A673 (cell line): ENCODE measurements at regions not wholly inside any gene's neighbourhood (a gene's known extent, or its start where the extent isn't known, plus 50 kb on each side); places are given as distances from the start of the nearest gene placed in this dataset.

Experiments used
- BruUV-seq: library from RNA; stranded (reverse); fragments of 400-500 nt; replicated peaks from 2 replicates; lab custom pipeline; 2021; lab: Mats Ljungman, UMichigan
- CTCF ChIA-PET: fragments of 300-600 bp; sonication (Branson Sonifier 250); formaldehyde crosslinking; loops from one replicate; lab custom pipeline; 2022; ENCODE audit warnings: antibody characterized with exemption; lab: Charles Lee
- POLR2A ChIA-PET: fragments of 300-600 bp; sonication (Branson Sonifier 250); formaldehyde crosslinking; loops from one replicate; lab custom pipeline; 2022; ENCODE audit warnings: antibody characterized with exemption; ENCODE audit not compliant: low non-redundant PET; lab: Charles Lee
- DNase-seq: peaks from one replicate; pipeline ENCODE4 v3.0.0-alpha.2; 2015; ENCODE audit warnings: low spot score
- H3K27ac ChIP-seq: fragments of 200-600 bp; sonication (generic); 2 replicates; pipeline ENCODE4 v1.5.1; 2016; ENCODE audit warnings: mixed run types, low read depth, mild to moderate bottlenecking, mixed read lengths, antibody characterized with exemption, low read length; ENCODE audit not compliant: poor library complexity, severe bottlenecking
- H3K27me3 ChIP-seq: fragments of 200-600 bp; sonication (generic); replicated peaks from 2 replicates; pipeline ENCODE4 v1.6.1; 2017; ENCODE audit warnings: mixed run types, low read depth, mild to moderate bottlenecking, mixed read lengths, antibody characterized with exemption, low read length; ENCODE audit not compliant: insufficient read depth, poor library complexity
- H3K36me3 ChIP-seq: fragments of 200-600 bp; sonication (generic); 2 replicates; pipeline ENCODE4 v1.6.1; 2016; ENCODE audit warnings: mixed run types, mild to moderate bottlenecking, mixed read lengths, antibody characterized with exemption, low read length; ENCODE audit not compliant: insufficient read depth, poor library complexity, severe bottlenecking
- H3K4me1 ChIP-seq: fragments of 200-600 bp; sonication (generic); 2 replicates; pipeline ENCODE4 v1.6.1; 2017; ENCODE audit warnings: mixed run types, mild to moderate bottlenecking, mixed read lengths, antibody characterized with exemption, low read length; ENCODE audit not compliant: insufficient read depth, poor library complexity, severe bottlenecking
- H3K4me3 ChIP-seq: fragments of 200-600 bp; sonication (generic); 2 replicates; pipeline ENCODE4 v1.5.1; 2016; ENCODE audit warnings: low read depth, mixed run types, mild to moderate bottlenecking, mixed read lengths, low read length; ENCODE audit not compliant: poor library complexity, severe bottlenecking
- H3K9me3 ChIP-seq: fragments of 200-600 bp; sonication (generic); 2 replicates; pipeline ENCODE4 v1.6.1; 2016; ENCODE audit warnings: mixed run types, low read depth, mild to moderate bottlenecking, mixed read lengths, antibody characterized with exemption, low read length; ENCODE audit not compliant: poor library complexity, severe bottlenecking
- CTCF ChIP-seq: fragments of 300-800, 200-600 bp; sonication (generic); conservative IDR thresholded peaks from 2 replicates; pipeline ENCODE4 v1.5.1; 2017; ENCODE audit warnings: low read depth, mild to moderate bottlenecking, antibody characterized with exemption, low read length, moderate library complexity, mixed read lengths
- EZH2 ChIP-seq: fragments of 200-600 bp; sonication (generic); IDR thresholded peaks from 2 replicates; pipeline ENCODE4 v1.6.1; 2017; ENCODE audit warnings: borderline replicate concordance, low read depth, mild to moderate bottlenecking, mixed read lengths, antibody characterized with exemption, low read length; ENCODE audit not compliant: poor library complexity, severe bottlenecking
- intact Hi-C: fragments of 100-400 bp; cut with micrococcal nuclease; formaldehyde crosslinking; loops from one replicate; pipeline ENCODE4 v1.10.0; 2022; ENCODE audit not compliant: unreplicated experiment

GRCh38 chr14:34069854-34070582 lies 119.1 kb upstream of the EGLN3 start:
- no TSS peak for BruUV-seq
- intact Hi-C loops = no loop called here
- Histone ChIP-seq H3K27ac (no peak overlapping the region), H3K27me3 (no peaks in the 10 kb centered on the region), H3K36me3 (no peaks in the 10 kb centered on the region), H3K4me1 (no peaks in the 10 kb centered on the region), H3K9me3 (peaks cover 7% of the 10 kb centered on the region), H3K4me3 (no peak overlapping the region)
- ChIA-PET POLR2A (no interaction called here), CTCF (no interaction called here)
- no peak for DNase-seq
- TF ChIP-seq EZH2 = no peak
- TF ChIP-seq CTCF = no peak

- no peaks in the 10 kb centered on the region for H3K36me3 ChIP-seq
- no TSS peak for BruUV-seq
- POLR2A ChIA-PET = no interaction called here
- no peak for DNase-seq
- intact Hi-C loops = no loop called here
- no peak overlapping the region for H3K4me3 ChIP-seq
- peaks cover 3% of the 10 kb centered on the region for H3K9me3 ChIP-seq
- no peak overlapping the region for H3K27ac ChIP-seq
- TF ChIP-seq CTCF = no peak
- TF ChIP-seq EZH2 = no peak
- CTCF ChIA-PET = interaction anchor here (0.6 kb wide), 1 partner anchor 10 kb away, joined by 3 read pairs; no protein-coding TSS in a partner anchor
- no peaks in the 10 kb centered on the region for H3K4me1 ChIP-seq
- no peaks in the 10 kb centered on the region for H3K27me3 ChIP-seq
These were observed 116.7 kb upstream of the EGLN3 start for GRCh38 chr14:34067587-34067986.

GRCh38 chr14:34065690-34066391 lies 115.0 kb upstream of the EGLN3 start:
- ChIA-PET POLR2A (no interaction called here), CTCF (no interaction called here)
- Histone ChIP-seq H3K4me1 (no peaks in the 10 kb centered on the region), H3K27me3 (no peaks in the 10 kb centered on the region), H3K36me3 (no peaks in the 10 kb centered on the region), H3K4me3 (no peak overlapping the region), H3K27ac (no peak overlapping the region), H3K9me3 (no peaks in the 10 kb centered on the region)
- intact Hi-C loops = no loop called here
- BruUV-seq = no TSS peak
- no peak for DNase-seq
- TF ChIP-seq CTCF = no peak
- TF ChIP-seq EZH2 = no peak
